ENCODE measurements at regions not wholly inside any gene's neighbourhood (a gene's known extent, or its start where the extent isn't known, plus 50 kb on each side); places are given as distances from the start of the nearest gene placed in this dataset.

- no peak for ATAC-seq
- intact Hi-C loops (cut with DNase I): no loop called here
- DNase-seq: no peak
These were observed 707.8 kb downstream of the DSC3 start for GRCh38 chr18:30334781-30335180.

GRCh38 chr18:30333310-30333709, 709.2 kb downstream of the DSC3 start:
- TF ChIP-seq CTCF (IDR thresholded peaks at IDR 0.05): no peak
- ATAC-seq: no peak
- DNase-seq: no peak
- Histone ChIP-seq H3K27me3 (ENCODE audit: low read depth) (no peaks in the 10 kb centered on the region), H3K9me3 (no peaks in the 10 kb centered on the region), H3K27ac (no peak overlapping the region), H3K36me3 (no peaks in the 10 kb centered on the region), H3K4me1 (no peaks in the 10 kb centered on the region), H3K4me3 (no peak overlapping the region)
- intact Hi-C loops (cut with DNase I): no loop called here

More at GRCh38 chr18:30334781-30335180, 707.8 kb downstream of the DSC3 start:
- H3K27ac ChIP-seq: no peak overlapping the region
- TF ChIP-seq CTCF (IDR thresholded peaks at IDR 0.05): no peak
- no peaks in the 10 kb centered on the region for H3K9me3 ChIP-seq
- no peak overlapping the region for H3K4me3 ChIP-seq
- H3K36me3 ChIP-seq: no peaks in the 10 kb centered on the region
- H3K27me3 ChIP-seq (ENCODE audit: low read depth): no peaks in the 10 kb centered on the region
- H3K4me1 ChIP-seq: no peaks in the 10 kb centered on the region

GRCh38 chr18:30328839-30329238, 713.7 kb downstream of the DSC3 start:
- DNase-seq: no peak
- H3K9me3 ChIP-seq: no peaks in the 10 kb centered on the region
- intact Hi-C loops (cut with DNase I): no loop called here
- no peaks in the 10 kb centered on the region for H3K4me1 ChIP-seq
- H3K27ac ChIP-seq: no peak overlapping the region
- no peak overlapping the region for H3K4me3 ChIP-seq
- H3K36me3 ChIP-seq: no peaks in the 10 kb centered on the region
- no peak for ATAC-seq
- no peaks in the 10 kb centered on the region for H3K27me3 ChIP-seq (ENCODE audit: low read depth)
- no peak for TF ChIP-seq CTCF (IDR thresholded peaks at IDR 0.05)

GRCh38 chr18:30302181-30302580, 740.4 kb downstream of the DSC3 start:
- no peak for DNase-seq
- TF ChIP-seq CTCF (IDR thresholded peaks at IDR 0.05): no peak
- no peaks in the 10 kb centered on the region for H3K36me3 ChIP-seq
- no peaks in the 10 kb centered on the region for H3K9me3 ChIP-seq
- no peak overlapping the region for H3K27ac ChIP-seq
- intact Hi-C loops (cut with DNase I): no loop called here
- H3K27me3 ChIP-seq (ENCODE audit: low read depth): no peaks in the 10 kb centered on the region
- H3K4me1 ChIP-seq: no peaks in the 10 kb centered on the region
- no peak for ATAC-seq
- H3K4me3 ChIP-seq: no peak overlapping the region

GRCh38 chr18:30298769-30299168, 743.8 kb downstream of the DSC3 start:
- Histone ChIP-seq H3K27me3 (ENCODE audit: low read depth) (no peaks in the 10 kb centered on the region), H3K27ac (no peak overlapping the region), H3K4me3 (no peak overlapping the region), H3K36me3 (no peaks in the 10 kb centered on the region), H3K9me3 (no peaks in the 10 kb centered on the region), H3K4me1 (no peaks in the 10 kb centered on the region)
- intact Hi-C loops (cut with DNase I): no loop called here
- ATAC-seq (no peak), DNase-seq (no peak)
- TF ChIP-seq CTCF (IDR thresholded peaks at IDR 0.05): no peak

Measured in lower lobe of right lung (tissue), 2 donors.